H1 (cell line): ENCODE measurements at regions not wholly inside any gene's neighbourhood (a gene's known extent, or its start where the extent isn't known, plus 50 kb on each side); places are given as distances from the start of the nearest gene placed in this dataset.

Source experiments
- CTCF ChIA-PET: fragments of 300-600 bp; sonication (Branson Sonifier 250); formaldehyde crosslinking; loops from one replicate; lab custom pipeline; 2021; ENCODE audit not compliant: partially characterized antibody; lab: Charles Lee
- POLR2A ChIA-PET: fragments of 300-600 bp; sonication (Branson Sonifier 250); formaldehyde crosslinking; loops from one replicate; lab custom pipeline; 2021; ENCODE audit warnings: inconsistent platforms; ENCODE audit not compliant: partially characterized antibody; lab: Charles Lee
- DNase-seq, 2 experiments: peaks; one replicate each; pipeline versions ENCODE4 v3.0.0 to v3.0.0-alpha.2; 2010 to 2022; ENCODE audit warnings: low spot score in 2 of 2, low read depth in 1 of 2, mixed read lengths in 1 of 2
- FAIRE-seq: peaks from 2 replicates; lab custom pipeline; 2011; peaks lifted over from hg19 to GRCh38; lab: Jason Lieb, UNC
- H2AFZ ChIP-seq: 2 replicates; pipeline ENCODE4 v1.8.1; 2012; ENCODE audit warnings: low read length, inconsistent platforms
- H2AK5ac ChIP-seq: 2 replicates; pipeline ENCODE4 v1.6.1; 2013; ENCODE audit warnings: low read depth, low read length
- H2BK120ac ChIP-seq: replicated peaks from 2 replicates; pipeline ENCODE3; 2013; ENCODE audit warnings: low read depth, low read length, inconsistent platforms
- H2BK12ac ChIP-seq: 2 replicates; pipeline ENCODE4 v1.6.1; 2013; ENCODE audit warnings: low read depth, low read length
- H2BK15ac ChIP-seq: 2 replicates; pipeline ENCODE4 v1.6.1; 2013; ENCODE audit warnings: low read length
- H2BK20ac ChIP-seq: 2 replicates; pipeline ENCODE4 v1.6.1; 2013; ENCODE audit warnings: low read length
- H2BK5ac ChIP-seq: 2 replicates; pipeline ENCODE4 v1.6.1; 2013; ENCODE audit warnings: low read depth, low read length
- H3K14ac ChIP-seq: 2 replicates; pipeline ENCODE4 v1.6.1; 2013; ENCODE audit warnings: inconsistent platforms; ENCODE audit not compliant: insufficient read length
- H3K18ac ChIP-seq: 2 replicates; pipeline ENCODE4 v1.6.1; 2013; ENCODE audit warnings: low read length; ENCODE audit errors: extremely low read depth
- H3K23ac ChIP-seq: 2 replicates; pipeline ENCODE4 v1.6.1; 2013; ENCODE audit warnings: inconsistent platforms; ENCODE audit not compliant: insufficient read length
- H3K23me2 ChIP-seq: 2 replicates; pipeline ENCODE4 v1.6.1; 2013; ENCODE audit warnings: low read depth, low read length
- H3K27ac ChIP-seq: 2 replicates; pipeline ENCODE4 v1.6.1; 2011; ENCODE audit warnings: low read depth, low read length, inconsistent platforms
- H3K27me3 ChIP-seq, 4 experiments: replicated peaks in 1 of 4; 1 replicate in 1 of 4; 2 replicates in 3 of 4; pipeline versions ENCODE4 v1.6.1 to v1.8.1; 2011 to 2013; ENCODE audit warnings: low read length in 3 of 4, mild to moderate bottlenecking in 3 of 4, inconsistent platforms in 2 of 4, mixed read lengths in 2 of 4, moderate library complexity in 1 of 4; ENCODE audit not compliant: control insufficient read depth in 3 of 4, insufficient read depth in 3 of 4; ENCODE audit errors: extremely low read depth in 1 of 4
- H3K36me3 ChIP-seq, 4 experiments: 2 replicates each; pipeline versions ENCODE4 v1.6.1 to v1.8.1; 2011 to 2013; ENCODE audit warnings: mild to moderate bottlenecking in 4 of 4, low read length in 3 of 4, moderate library complexity in 2 of 4, control low read depth in 1 of 4, inconsistent platforms in 1 of 4; ENCODE audit not compliant: insufficient read depth in 4 of 4, control insufficient read depth in 2 of 4
- H3K4ac ChIP-seq: replicated peaks from 2 replicates; pipeline ENCODE3; 2013; ENCODE audit warnings: low read length, low read depth, mixed read lengths, inconsistent platforms; ENCODE audit not compliant: insufficient read length
- H3K4me1 ChIP-seq, 4 experiments: replicated peaks in 1 of 4; 1 replicate in 1 of 4; 2 replicates in 3 of 4; pipeline versions ENCODE4 v1.6.1 to v1.8.1; 2011 to 2013; ENCODE audit warnings: low read length in 3 of 4, inconsistent platforms in 2 of 4, mixed read lengths in 1 of 4; ENCODE audit not compliant: insufficient read depth in 4 of 4, control insufficient read depth in 3 of 4
- H3K4me2 ChIP-seq, 2 experiments: 2 replicates each; pipeline versions ENCODE4 v1.6.1 to v1.8.1; 2011 to 2013; ENCODE audit warnings: low read depth in 2 of 2, low read length in 2 of 2, control low read depth in 1 of 2, inconsistent platforms in 1 of 2, mild to moderate bottlenecking in 1 of 2; ENCODE audit not compliant: insufficient read depth in 1 of 2
- H3K4me3 ChIP-seq, 4 experiments: fragments of 200-600, 300-600 bp in 1 of 4; sonication (generic), shearing (Covaris generic), sonication (Bioruptor Twin) in 1 of 4; 2 replicates each; pipeline versions ENCODE4 v1.5.1 to v1.8.1; 2011 to 2016; ENCODE audit warnings: low read length in 4 of 4, low read depth in 3 of 4, control low read depth in 2 of 4, inconsistent platforms in 2 of 4, mild to moderate bottlenecking in 2 of 4, mixed read lengths in 1 of 4, moderate library complexity in 1 of 4; ENCODE audit not compliant: insufficient read depth in 2 of 4; ENCODE audit errors: extremely low read depth in 1 of 4
- H3K56ac ChIP-seq: replicated peaks from 2 replicates; pipeline ENCODE3; 2013; ENCODE audit warnings: low read depth, mild to moderate bottlenecking, mixed read lengths, low read length, inconsistent platforms; ENCODE audit not compliant: insufficient read length
- H3K79me1 ChIP-seq: 2 replicates; pipeline ENCODE4 v1.6.1; 2013; ENCODE audit warnings: low read depth, low read length, control low read depth
- H3K79me2 ChIP-seq, 2 experiments: 2 replicates each; pipeline versions ENCODE4 v1.6.1 to v1.8.1; 2012 to 2013; ENCODE audit warnings: low read length in 2 of 2, mild to moderate bottlenecking in 2 of 2, inconsistent platforms in 1 of 2; ENCODE audit not compliant: insufficient read depth in 2 of 2, control insufficient read depth in 1 of 2
- H3K9ac ChIP-seq, 4 experiments: replicated peaks in 1 of 4; 1 replicate in 1 of 4; 2 replicates in 3 of 4; pipeline versions ENCODE4 v1.6.1 to v1.8.1; 2011 to 2013; ENCODE audit warnings: low read depth in 3 of 4, low read length in 3 of 4, control low read depth in 2 of 4, mild to moderate bottlenecking in 2 of 4, moderate library complexity in 2 of 4, inconsistent platforms in 1 of 4; ENCODE audit errors: extremely low read depth in 1 of 4
- H3K9me3 ChIP-seq, 2 experiments: 2 replicates each; pipeline versions ENCODE4 v1.6.1 to v1.8.1; 2012 to 2013; ENCODE audit warnings: mild to moderate bottlenecking in 2 of 2, moderate library complexity in 2 of 2, control low read depth in 1 of 2, inconsistent platforms in 1 of 2, low read depth in 1 of 2, low read length in 1 of 2, mixed read lengths in 1 of 2; ENCODE audit not compliant: insufficient read depth in 2 of 2
- H4K20me1 ChIP-seq, 2 experiments: replicated peaks in 1 of 2; 2 replicates each; pipeline versions ENCODE3 to v1.8.1; 2011 to 2013; ENCODE audit warnings: inconsistent platforms in 2 of 2, low read length in 2 of 2, mild to moderate bottlenecking in 1 of 2; ENCODE audit not compliant: insufficient read depth in 2 of 2, control insufficient read depth in 1 of 2
- H4K5ac ChIP-seq: 2 replicates; pipeline ENCODE4 v1.6.1; 2013; ENCODE audit warnings: low read length, low read depth, mixed read lengths, inconsistent platforms; ENCODE audit not compliant: insufficient read length
- H4K8ac ChIP-seq: 2 replicates; pipeline ENCODE4 v1.8.0; 2013; ENCODE audit warnings: mild to moderate bottlenecking, moderate library complexity, low read length, inconsistent platforms; ENCODE audit not compliant: insufficient read depth; ENCODE audit errors: extremely low read depth
- H4K91ac ChIP-seq: replicated peaks from 2 replicates; pipeline ENCODE3; 2013; ENCODE audit warnings: low read length, mixed read lengths, inconsistent platforms; ENCODE audit not compliant: insufficient read length
- ASH2L ChIP-seq: fragments of 200-600, 300-600 bp; sonication (generic); IDR thresholded peaks from one replicate; pipeline ENCODE4 v1.7.1; 2017; ENCODE audit warnings: low read length
- ATF3 ChIP-seq: IDR thresholded peaks from 2 replicates; pipeline ENCODE4 v1.6.1; 2011; ENCODE audit warnings: low read depth, mild to moderate bottlenecking, low read length; ENCODE audit not compliant: insufficient read depth
- E2F6 ChIP-seq: IDR thresholded peaks from 2 replicates; pipeline ENCODE4 v1.6.1; 2012; ENCODE audit warnings: inconsistent platforms
- EZH2 ChIP-seq: fragments of 200-600 bp; sonication (generic); IDR thresholded peaks from 2 replicates; pipeline ENCODE4 v1.7.1; 2012; ENCODE audit warnings: low read depth, mild to moderate bottlenecking, moderate library complexity, low read length, inconsistent platforms; ENCODE audit not compliant: severe bottlenecking
- HDAC2 ChIP-seq, 2 experiments: fragments of 300-600 bp in 1 of 2; sonication (generic) in 1 of 2; IDR thresholded peaks; 2 replicates each; pipeline ENCODE4 v1.6.1; 2011 to 2012; ENCODE audit warnings: low read depth in 2 of 2, low read length in 2 of 2, mild to moderate bottlenecking in 2 of 2, moderate library complexity in 2 of 2, borderline replicate concordance in 1 of 2, inconsistent platforms in 1 of 2
- JUND ChIP-seq: IDR thresholded peaks from 2 replicates; pipeline ENCODE4 v1.6.1; 2011; ENCODE audit warnings: mild to moderate bottlenecking, improper control_type of control experiment, low read length
- KDM4A ChIP-seq: IDR thresholded peaks from one replicate; pipeline ENCODE4 v1.7.1; 2012; ENCODE audit warnings: low read depth, mild to moderate bottlenecking, moderate library complexity, low read length, inconsistent platforms; ENCODE audit not compliant: severe bottlenecking
- KDM5A ChIP-seq: fragments of 200-600 bp; IDR thresholded peaks from 2 replicates; pipeline ENCODE4 v1.7.1; 2012; ENCODE audit warnings: mild to moderate bottlenecking, low read length, inconsistent platforms, mixed read lengths
- SIX5 ChIP-seq: IDR thresholded peaks from 2 replicates; pipeline ENCODE4 v1.6.1; 2011; ENCODE audit warnings: mild to moderate bottlenecking, low read depth, low read length
- TBP ChIP-seq: IDR thresholded peaks from 2 replicates; pipeline ENCODE4 v1.6.1; 2011; ENCODE audit warnings: low read depth, low read length, improper control_type of control experiment
- WGBS, 2 experiments: shearing (Covaris generic) in 1 of 2; methylation state at CpG; one replicate each; pipeline versions ENCODE4 v1.1.6 to v1.1.7; 2013 to 2015; ENCODE audit warnings: low lambda C conversion rate in 2 of 2, mixed read lengths in 2 of 2, inconsistent platforms in 1 of 2, low coverage in 1 of 2, missing lambda C conversion rate in 1 of 2; ENCODE audit not compliant: insufficient replicate concordance in 2 of 2, insufficient coverage in 1 of 2, insufficient read length in 1 of 2; ENCODE audit errors: extremely low coverage in 1 of 2, missing lambda C conversion rate in 1 of 2; 5-methylcytosine and 5-hydroxymethylcytosine counted together

- WGBS, 2 experiments = 88% methylated on average over 7 of the region's 7 CpGs; no CpG with 5 or more reads in 1 of the 2 experiments
- H2BK20ac ChIP-seq = no peak overlapping the region
- no peak overlapping the region for H3K56ac ChIP-seq
- no peaks in the 10 kb centered on the region for H3K79me2 ChIP-seq
- ChIA-PET CTCF (no interaction called here), POLR2A (no interaction called here)
- H4K5ac ChIP-seq = no peak overlapping the region
- no peak for DNase-seq
- H3K14ac ChIP-seq = no peak overlapping the region
- no peaks in the 10 kb centered on the region for H3K27me3 ChIP-seq
- no peaks in the 10 kb centered on the region for H3K23me2 ChIP-seq
- no peak overlapping the region for H3K4me3 ChIP-seq
- H3K18ac ChIP-seq = no peak overlapping the region
- no peak overlapping the region for H3K4me2 ChIP-seq
- no peak overlapping the region for H3K4ac ChIP-seq
- no peak for FAIRE-seq
- H3K9me3 ChIP-seq = no peaks in the 10 kb centered on the region
- no peak overlapping the region for H2BK12ac ChIP-seq
- no peak overlapping the region for H3K9ac ChIP-seq
- no peak overlapping the region for H3K27ac ChIP-seq
- no peak overlapping the region for H2AK5ac ChIP-seq
- H2AFZ ChIP-seq = no peak overlapping the region
- H3K79me1 ChIP-seq = no peaks in the 10 kb centered on the region
- H2BK15ac ChIP-seq = no peak overlapping the region
- H4K8ac ChIP-seq = no peak overlapping the region
- no peak overlapping the region for H3K23ac ChIP-seq
- H4K20me1 ChIP-seq = no peaks in the 10 kb centered on the region
- H2BK120ac ChIP-seq = no peak overlapping the region
- H2BK5ac ChIP-seq = no peak overlapping the region
- H3K36me3 ChIP-seq = no peaks in the 10 kb centered on the region
- no peaks in the 10 kb centered on the region for H3K4me1 ChIP-seq
- no peak for TF ChIP-seq KDM4A
- no peak for TF ChIP-seq HDAC2 (IDR thresholded peaks at IDR 0.05; ENCODE audit: borderline replicate concordance in 1 of 2, low read depth in 2 of 2, low read length in 2 of 2)
- no peak for TF ChIP-seq SIX5
- TF ChIP-seq JUND = no peak
- no peak for TF ChIP-seq ASH2L
- no peak for TF ChIP-seq ATF3
- TF ChIP-seq E2F6 = no peak
- TF ChIP-seq KDM5A = no peak
- no peak for TF ChIP-seq TBP
- TF ChIP-seq EZH2 = no peak
- H4K91ac ChIP-seq = no peak overlapping the region
Measured at GRCh38 chr9:107707915-107708441, 218.4 kb upstream of the KLF4 start.
